GM23248 (cell line): ENCODE measurements at regions not wholly inside any gene's neighbourhood (a gene's known extent, or its start where the extent isn't known, plus 50 kb on each side); places are given as distances from the start of the nearest gene placed in this dataset.
A peak's percentile ranks its signal among the peaks of the same experiment; 100 is the strongest.
"Not testable (repeated sequence)": the region's sequence is repeated elsewhere in the genome, so short reads cannot be mapped to it uniquely, and the experiment has no call there.

Experiments used
- DNase-seq: peaks from one replicate; pipeline ENCODE4 v3.0.0-alpha.2; 2015
- H2AFZ ChIP-seq: fragments of 200-600 bp; sonication (generic); 2 replicates; pipeline ENCODE4 v1.6.1; 2016; ENCODE audit warnings: antibody characterized with exemption
- H3F3A ChIP-seq: fragments of 200-600 bp; sonication (generic); 2 replicates; pipeline ENCODE4 v1.6.1; 2016; ENCODE audit warnings: mild to moderate bottlenecking, antibody characterized with exemption, mixed run types; ENCODE audit not compliant: insufficient read depth
- H3K27ac ChIP-seq: fragments of 200-600 bp; sonication (generic); 2 replicates; pipeline ENCODE4 v1.5.1; 2016; ENCODE audit warnings: mild to moderate bottlenecking
- H3K27me3 ChIP-seq: fragments of 200-600 bp; sonication (generic); replicated peaks from 2 replicates; pipeline ENCODE4 v1.6.1; 2016; ENCODE audit warnings: mild to moderate bottlenecking; ENCODE audit not compliant: insufficient read depth
- H3K36me3 ChIP-seq: fragments of 200-600 bp; sonication (generic); 2 replicates; pipeline ENCODE4 v1.6.1; 2016; ENCODE audit warnings: low read depth, mild to moderate bottlenecking
- H3K4me1 ChIP-seq: fragments of 200-600 bp; sonication (generic); 2 replicates; pipeline ENCODE4 v1.6.1; 2016; ENCODE audit warnings: mild to moderate bottlenecking; ENCODE audit not compliant: insufficient read depth
- H3K4me2 ChIP-seq: fragments of 200-600 bp; sonication (generic); one replicate; pipeline ENCODE4 v1.6.1; 2016; ENCODE audit warnings: mild to moderate bottlenecking; ENCODE audit not compliant: unreplicated experiment
- H3K4me3 ChIP-seq: fragments of 200-600 bp; sonication (generic); 2 replicates; pipeline ENCODE4 v1.5.1; 2016; ENCODE audit warnings: mild to moderate bottlenecking
- H3K79me2 ChIP-seq: fragments of 200-600 bp; sonication (generic); 2 replicates; pipeline ENCODE4 v1.6.1; 2016; ENCODE audit warnings: mild to moderate bottlenecking; ENCODE audit not compliant: insufficient read depth
- H3K9ac ChIP-seq: fragments of 200-600 bp; sonication (generic); 2 replicates; pipeline ENCODE4 v1.6.1; 2016; ENCODE audit warnings: mild to moderate bottlenecking
- H3K9me2 ChIP-seq: fragments of 200-600 bp; sonication (generic); 2 replicates; pipeline ENCODE4 v1.6.1; 2016; ENCODE audit warnings: mixed run types, mild to moderate bottlenecking, moderate library complexity; ENCODE audit not compliant: insufficient read depth
- H3K9me3 ChIP-seq: fragments of 200-600 bp; sonication (generic); one replicate; pipeline ENCODE4 v1.6.1; 2017; ENCODE audit warnings: low read depth
- H4K20me1 ChIP-seq: fragments of 200-600 bp; sonication (generic); 2 replicates; pipeline ENCODE4 v1.6.0; 2016; ENCODE audit not compliant: insufficient read depth
- EZH2 ChIP-seq: fragments of 200-600 bp; sonication (generic); IDR thresholded peaks from 2 replicates; pipeline ENCODE4 v1.6.1; 2018; ENCODE audit warnings: antibody characterized with exemption, mild to moderate bottlenecking; ENCODE audit not compliant: insufficient read depth, poor library complexity, severe bottlenecking
- EZH2phosphoT487 ChIP-seq: fragments of 200-600 bp; sonication (generic); IDR thresholded peaks from 2 replicates; pipeline ENCODE4 v1.6.1; 2018; ENCODE audit warnings: antibody characterized with exemption, moderate library complexity, mild to moderate bottlenecking, low read depth; ENCODE audit not compliant: insufficient read depth
- WGBS, 2 experiments: methylation state at CpG; one replicate each; pipeline ENCODE4 v1.1.6; 2015 to 2017; ENCODE audit warnings: low lambda C conversion rate in 2 of 2, low coverage in 1 of 2; ENCODE audit errors: missing lambda C conversion rate in 2 of 2; 5-methylcytosine and 5-hydroxymethylcytosine counted together
- in situ Hi-C: fragments of 300-500 bp; cut with MboI; formaldehyde crosslinking; loops from 2 replicates; pipeline ENCODE4 v1.15.0; 2020

DNA sequence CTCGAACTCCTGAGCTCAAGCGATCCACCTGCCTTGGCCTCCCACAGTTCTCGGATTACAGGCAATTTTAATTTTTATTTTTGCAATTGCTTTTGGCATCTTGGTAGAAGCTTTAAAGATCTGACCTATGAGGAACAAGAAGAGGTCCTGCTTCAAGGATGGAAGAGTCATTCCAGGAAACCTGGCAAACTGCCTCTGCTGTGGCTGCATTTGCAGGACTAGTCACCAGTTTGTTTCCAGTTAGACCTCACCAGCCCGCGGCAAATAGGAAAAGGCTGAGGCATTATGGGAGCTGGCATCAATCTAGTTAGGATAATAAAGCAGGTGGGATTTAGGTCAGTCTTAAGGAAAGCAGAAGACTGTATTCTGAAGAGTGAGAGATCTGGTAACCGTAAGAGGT, 51.9 kb upstream of the LAS1L start:
- peak; percentile 64 for DNase-seq
- no peak overlapping the region for H2AFZ ChIP-seq
- H3K27ac ChIP-seq = no peak overlapping the region
- H3K4me1 ChIP-seq = 0 out of 2 replicates have a peak, but pooled peaks cover 3% of the 10 kb centered on the region
- no peaks in the 10 kb centered on the region for H3K9me2 ChIP-seq
- no peaks in the 10 kb centered on the region for H3K27me3 ChIP-seq
- H3K4me3 ChIP-seq = no peak overlapping the region
- H3K9me3 ChIP-seq = no peaks in the 10 kb centered on the region
- in situ Hi-C loops = loop anchor here (10.0 kb wide), 1 partner anchor 398 kb away; no protein-coding TSS in a partner anchor
- no peaks in the 10 kb centered on the region for H3F3A ChIP-seq
- no peak overlapping the region for H3K4me2 ChIP-seq
- WGBS, 2 experiments = 96 to 99% methylated on average over 6 of the region's 6 CpGs
- no peak for TF ChIP-seq EZH2phosphoT487
- no peak for TF ChIP-seq EZH2
- H3K9ac ChIP-seq = no peak overlapping the region
- H3K79me2 ChIP-seq = no peaks in the 10 kb centered on the region
- H3K36me3 ChIP-seq = no peaks in the 10 kb centered on the region
- no peaks in the 10 kb centered on the region for H4K20me1 ChIP-seq

DNA sequence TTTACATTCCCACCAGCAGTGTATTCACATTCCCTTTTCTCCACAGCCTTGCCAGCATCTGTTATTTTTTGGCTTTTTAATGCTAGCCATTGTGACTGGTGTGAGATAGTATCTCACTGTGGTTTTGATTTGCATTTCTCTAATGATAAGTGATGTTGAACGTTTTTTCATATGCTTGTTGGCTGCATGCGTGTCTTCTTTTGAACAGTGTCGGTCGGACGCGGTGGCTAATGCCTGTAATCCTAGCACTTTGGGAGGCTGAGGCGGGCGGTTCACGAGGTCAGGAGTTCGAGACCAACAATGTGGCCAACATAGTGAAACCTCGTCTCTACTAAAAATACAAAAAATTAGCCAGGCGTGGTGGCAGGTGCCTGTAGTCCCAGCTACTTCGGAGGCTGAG, 50.6 kb upstream of the LAS1L start:
- not testable (repeated sequence) for H3F3A ChIP-seq, H3K36me3 ChIP-seq, H3K4me1 ChIP-seq, H3K9ac ChIP-seq, H3K4me2 ChIP-seq, H3K9me3 ChIP-seq, H2AFZ ChIP-seq, H3K27me3 ChIP-seq, H3K4me3 ChIP-seq, H3K27ac ChIP-seq, H3K9me2 ChIP-seq, H4K20me1 ChIP-seq, H3K79me2 ChIP-seq, DNase-seq
- in situ Hi-C loops = loop anchor here (10.0 kb wide), 1 partner anchor 400 kb away; no protein-coding TSS in a partner anchor
- WGBS, 2 experiments = 90 to 98% methylated on average over 12 to 13 of the region's 13 CpGs
